ENCODE measurements at regions not wholly inside any gene's neighbourhood (a gene's known extent, or its start where the extent isn't known, plus 50 kb on each side); places are given as distances from the start of the nearest gene placed in this dataset.
A peak's percentile ranks its signal among the peaks of the same experiment; 100 is the strongest.

- H3K27ac ChIP-seq (ENCODE audit: low read length) = no peak overlapping the region
- no peaks in the 10 kb centered on the region for H3K36me3 ChIP-seq (ENCODE audit: insufficient read depth, low read length)
- no peaks in the 10 kb centered on the region for H3K27me3 ChIP-seq (ENCODE audit: insufficient read depth, low read length, poor library complexity)
- H2AFZ ChIP-seq (ENCODE audit: low read depth, low read length) = no peak overlapping the region
- DNase-seq = no peak
- H4K20me1 ChIP-seq (ENCODE audit: insufficient read depth, low read length) = no peaks in the 10 kb centered on the region
- H3K4me1 ChIP-seq (ENCODE audit: insufficient read depth, low read length) = no peaks in the 10 kb centered on the region
- no peak overlapping the region for H3K9ac ChIP-seq (ENCODE audit: low read depth, low read length)
- no peaks in the 10 kb centered on the region for H3K79me2 ChIP-seq (ENCODE audit: insufficient read depth, low read length)
- H3K9me3 ChIP-seq (ENCODE audit: insufficient read depth, low read length, severe bottlenecking) = no peaks in the 10 kb centered on the region
- TF ChIP-seq CTCF (IDR thresholded peaks at IDR 0.05; ENCODE audit: borderline replicate concordance, extremely low read depth, low read length, poor library complexity, severe bottlenecking) = no peak
- no peak for TF ChIP-seq EZH2 (IDR thresholded peaks at IDR 0.05; ENCODE audit: borderline replicate concordance, low read depth, low read length, severe bottlenecking)
- no peak overlapping the region for H3K4me2 ChIP-seq (ENCODE audit: insufficient read depth, low read length)
- ATAC-seq (ENCODE audit: insufficient read depth, low read depth) = no peak
- H3K4me3 ChIP-seq (ENCODE audit: low read depth in 1 of 2, low read length in 2 of 2) = no peak overlapping the region
These were observed 187.3 kb downstream of the CAND1 start for GRCh38 chr12:67456431-67456901.

- H3K36me3 ChIP-seq (ENCODE audit: insufficient read depth, low read length) = no peaks in the 10 kb centered on the region
- H3K79me2 ChIP-seq (ENCODE audit: insufficient read depth, low read length) = no peaks in the 10 kb centered on the region
- H3K9ac ChIP-seq (ENCODE audit: low read depth, low read length) = no peak overlapping the region
- no peak overlapping the region for H3K27ac ChIP-seq (ENCODE audit: low read length)
- TF ChIP-seq EZH2 (IDR thresholded peaks at IDR 0.05; ENCODE audit: borderline replicate concordance, low read depth, low read length, severe bottlenecking) (no peak), CTCF (IDR thresholded peaks at IDR 0.05; ENCODE audit: borderline replicate concordance, extremely low read depth, low read length, poor library complexity, severe bottlenecking) (no peak)
- no peak overlapping the region for H3K4me3 ChIP-seq (ENCODE audit: low read depth in 1 of 2, low read length in 2 of 2)
- H4K20me1 ChIP-seq (ENCODE audit: insufficient read depth, low read length) = no peaks in the 10 kb centered on the region
- ATAC-seq (ENCODE audit: insufficient read depth, low read depth) (no peak), DNase-seq (no peak)
- no peaks in the 10 kb centered on the region for H3K27me3 ChIP-seq (ENCODE audit: insufficient read depth, low read length, poor library complexity)
- no peaks in the 10 kb centered on the region for H3K9me3 ChIP-seq (ENCODE audit: insufficient read depth, low read length, severe bottlenecking)
- no peak overlapping the region for H2AFZ ChIP-seq (ENCODE audit: low read depth, low read length)
- H3K4me1 ChIP-seq (ENCODE audit: insufficient read depth, low read length) = no peaks in the 10 kb centered on the region
- H3K4me2 ChIP-seq (ENCODE audit: insufficient read depth, low read length) = no peak overlapping the region
These were observed 188.0 kb downstream of the CAND1 start for GRCh38 chr12:67457136-67457535.

GRCh38 chr12:67457778-67458665, 188.9 kb downstream of the CAND1 start:
- Histone ChIP-seq H3K27me3 (ENCODE audit: insufficient read depth, low read length, poor library complexity) (no peaks in the 10 kb centered on the region), H3K27ac (ENCODE audit: low read length) (no peak overlapping the region), H3K4me1 (ENCODE audit: insufficient read depth, low read length) (no peaks in the 10 kb centered on the region), H3K9ac (ENCODE audit: low read depth, low read length) (no peak overlapping the region), H3K4me3 (ENCODE audit: low read depth in 1 of 2, low read length in 2 of 2) (no peak overlapping the region), H4K20me1 (ENCODE audit: insufficient read depth, low read length) (no peaks in the 10 kb centered on the region), H2AFZ (ENCODE audit: low read depth, low read length) (no peak overlapping the region), H3K4me2 (ENCODE audit: insufficient read depth, low read length) (no peak overlapping the region), H3K9me3 (ENCODE audit: insufficient read depth, low read length, severe bottlenecking) (no peaks in the 10 kb centered on the region), H3K79me2 (ENCODE audit: insufficient read depth, low read length) (no peaks in the 10 kb centered on the region), H3K36me3 (ENCODE audit: insufficient read depth, low read length) (no peaks in the 10 kb centered on the region)
- ATAC-seq (ENCODE audit: insufficient read depth, low read depth) = no peak
- no peak for DNase-seq
- TF ChIP-seq EZH2 (IDR thresholded peaks at IDR 0.05; ENCODE audit: borderline replicate concordance, low read depth, low read length, severe bottlenecking) (no peak), CTCF (IDR thresholded peaks at IDR 0.05; ENCODE audit: borderline replicate concordance, extremely low read depth, low read length, poor library complexity, severe bottlenecking) (peak; percentile 52)
